Endothelial cell of umbilical vein (primary cell): ENCODE measurements at regions not wholly inside any gene's neighbourhood (a gene's known extent, or its start where the extent isn't known, plus 50 kb on each side); places are given as distances from the start of the nearest gene placed in this dataset.

Experiments used
- CTCF ChIP-seq, 2 donors: IDR thresholded peaks; 1 replicate in 1 of 2; 2 replicates in 1 of 2; pipeline ENCODE4 v1.5.1; 2011; ENCODE audit warnings: low read length in 2 of 2, mild to moderate bottlenecking in 2 of 2, moderate library complexity in 2 of 2, control low read depth in 1 of 2, inconsistent platforms in 1 of 2, low read depth in 1 of 2; ENCODE audit not compliant: insufficient read depth in 1 of 2; ENCODE audit errors: extremely low read depth in 1 of 2
- EZH2 ChIP-seq: IDR thresholded peaks from 2 replicates; pipeline ENCODE4 v1.6.1; 2012; ENCODE audit warnings: borderline replicate concordance, low read depth, mild to moderate bottlenecking, moderate library complexity, low read length, inconsistent platforms; ENCODE audit not compliant: severe bottlenecking
- MYC ChIP-seq: IDR thresholded peaks from one replicate; pipeline ENCODE4 v1.6.1; 2011; ENCODE audit warnings: mild to moderate bottlenecking, low read depth, low read length
- POLR2AphosphoS5 ChIP-seq: IDR thresholded peaks from 2 replicates; pipeline ENCODE4 v1.6.1; 2012; ENCODE audit warnings: low read depth, mild to moderate bottlenecking, control low read depth, low read length, moderate library complexity; ENCODE audit not compliant: insufficient read depth

- TF ChIP-seq CTCF (IDR thresholded peaks at IDR 0.05; ENCODE audit: extremely low read depth in 1 of 2, insufficient read depth in 1 of 2, low read depth in 1 of 2, low read length in 2 of 2) = no peak
- TF ChIP-seq POLR2AphosphoS5 = no peak
- no peak for TF ChIP-seq MYC
- no peak for TF ChIP-seq EZH2
Measured at GRCh38 chr18:77377813-77378212, 128.2 kb downstream of the GALR1 start.
